ENCODE measurements at regions not wholly inside any gene's neighbourhood (a gene's known extent, or its start where the extent isn't known, plus 50 kb on each side); places are given as distances from the start of the nearest gene placed in this dataset.

- TF ChIP-seq, protein P1, sequence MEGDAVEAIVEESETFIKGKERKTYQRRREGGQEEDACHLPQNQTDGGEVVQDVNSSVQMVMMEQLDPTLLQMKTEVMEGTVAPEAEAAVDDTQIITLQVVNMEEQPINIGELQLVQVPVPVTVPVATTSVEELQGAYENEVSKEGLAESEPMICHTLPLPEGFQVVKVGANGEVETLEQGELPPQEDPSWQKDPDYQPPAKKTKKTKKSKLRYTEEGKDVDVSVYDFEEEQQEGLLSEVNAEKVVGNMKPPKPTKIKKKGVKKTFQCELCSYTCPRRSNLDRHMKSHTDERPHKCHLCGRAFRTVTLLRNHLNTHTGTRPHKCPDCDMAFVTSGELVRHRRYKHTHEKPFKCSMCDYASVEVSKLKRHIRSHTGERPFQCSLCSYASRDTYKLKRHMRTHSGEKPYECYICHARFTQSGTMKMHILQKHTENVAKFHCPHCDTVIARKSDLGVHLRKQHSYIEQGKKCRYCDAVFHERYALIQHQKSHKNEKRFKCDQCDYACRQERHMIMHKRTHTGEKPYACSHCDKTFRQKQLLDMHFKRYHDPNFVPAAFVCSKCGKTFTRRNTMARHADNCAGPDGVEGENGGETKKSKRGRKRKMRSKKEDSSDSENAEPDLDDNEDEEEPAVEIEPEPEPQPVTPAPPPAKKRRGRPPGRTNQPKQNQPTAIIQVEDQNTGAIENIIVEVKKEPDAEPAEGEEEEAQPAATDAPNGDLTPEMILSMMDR (IDR thresholded peaks at IDR 0.05; ENCODE audit: low read depth, low read length) = no peak
- H3K27me3 ChIP-seq = no peaks in the 10 kb centered on the region
- no peak for DNase-seq (ENCODE audit: low read depth in 1 of 2, low spot score in 1 of 2)
These were observed 190.2 kb downstream of the TBX5 start for GRCh38 chr12:114215746-114216145.

GRCh38 chr12:114213055-114213581 is 192.8 kb downstream of the TBX5 start:
- TF ChIP-seq, protein P1 (IDR thresholded peaks at IDR 0.05; ENCODE audit: low read depth, low read length) = no peak
- Histone ChIP-seq H3K27ac (no peak overlapping the region), H3K4me1 (ENCODE audit: low read depth) (peaks cover 15% of the 10 kb centered on the region), H3K27me3 (no peaks in the 10 kb centered on the region), H3K36me3 (no peaks in the 10 kb centered on the region), H3K4me3 (no peak overlapping the region), H3K9me3 (ENCODE audit: low read depth) (no peaks in the 10 kb centered on the region)
- no peak for DNase-seq (ENCODE audit: low read depth in 1 of 2, low spot score in 1 of 2)

More at GRCh38 chr12:114215746-114216145, 190.2 kb downstream of the TBX5 start:
- H3K9me3 ChIP-seq (ENCODE audit: low read depth) = no peaks in the 10 kb centered on the region
- H3K4me1 ChIP-seq (ENCODE audit: low read depth) = peaks cover 17% of the 10 kb centered on the region
- H3K27ac ChIP-seq = no peak overlapping the region
- no peak overlapping the region for H3K4me3 ChIP-seq
- no peaks in the 10 kb centered on the region for H3K36me3 ChIP-seq

- no peaks in the 10 kb centered on the region for H3K36me3 ChIP-seq
- H3K4me3 ChIP-seq = no peak overlapping the region
- H3K27me3 ChIP-seq = no peaks in the 10 kb centered on the region
- no peak for DNase-seq (ENCODE audit: low read depth in 1 of 2, low spot score in 1 of 2)
- peaks cover 13% of the 10 kb centered on the region for H3K4me1 ChIP-seq (ENCODE audit: low read depth)
- no peaks in the 10 kb centered on the region for H3K9me3 ChIP-seq (ENCODE audit: low read depth)
- no peak overlapping the region for H3K27ac ChIP-seq
- TF ChIP-seq, protein P1 (IDR thresholded peaks at IDR 0.05; ENCODE audit: low read depth, low read length) = no peak
These were observed 196.1 kb downstream of the TBX5 start for GRCh38 chr12:114209861-114210260.

DNA sequence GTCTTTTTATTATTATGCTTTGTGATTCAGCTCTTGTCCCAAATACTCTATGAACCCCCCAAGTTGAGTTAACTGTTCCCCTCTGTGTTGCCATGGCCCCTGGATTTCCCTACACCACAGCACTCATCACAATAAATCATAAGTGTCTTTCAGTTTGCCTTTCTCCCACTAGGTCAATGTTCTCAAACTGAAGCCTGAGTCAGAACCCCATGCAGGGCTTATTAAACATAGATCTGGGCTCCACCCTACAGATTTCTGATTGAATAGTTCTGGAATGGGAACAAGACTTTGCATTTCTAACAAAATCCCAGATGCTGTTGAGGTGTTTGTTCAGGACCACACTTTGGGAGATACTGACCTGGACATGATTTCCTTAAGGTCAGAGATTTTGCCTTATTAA is 199.4 kb downstream of the TBX5 start:
- Histone ChIP-seq H3K9me3 (ENCODE audit: low read depth) (no peaks in the 10 kb centered on the region), H3K27me3 (no peaks in the 10 kb centered on the region), H3K27ac (no peak overlapping the region), H3K4me1 (ENCODE audit: low read depth) (peaks cover 4% of the 10 kb centered on the region), H3K4me3 (no peak overlapping the region), H3K36me3 (no peaks in the 10 kb centered on the region)
- no peak for DNase-seq (ENCODE audit: low read depth in 1 of 2, low spot score in 1 of 2)
- TF ChIP-seq, protein P1 (IDR thresholded peaks at IDR 0.05; ENCODE audit: low read depth, low read length) = no peak

DNA sequence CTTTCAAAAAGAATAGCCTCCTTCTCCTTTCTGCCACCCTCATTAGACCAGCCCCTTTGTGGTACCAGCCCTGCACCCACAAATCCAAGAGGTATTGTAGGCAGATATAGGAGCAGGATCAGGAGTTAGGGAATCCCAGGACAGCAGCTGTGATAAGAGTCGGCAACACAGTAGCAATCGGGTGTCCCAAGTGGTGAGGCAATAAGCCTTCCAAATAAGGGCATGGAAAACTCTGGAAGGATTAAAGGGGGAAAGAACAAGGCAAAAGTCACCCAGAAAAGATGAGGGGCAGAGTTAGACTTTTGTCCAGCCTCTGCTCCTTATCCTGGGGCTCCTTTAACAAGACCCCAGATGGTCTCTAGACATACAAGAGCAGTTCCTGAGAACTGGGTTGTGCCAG is 204.2 kb downstream of the TBX5 start:
- TF ChIP-seq, protein P1 (IDR thresholded peaks at IDR 0.05; ENCODE audit: low read depth, low read length) = no peak
- no peak overlapping the region for H3K4me3 ChIP-seq
- H3K4me1 ChIP-seq (ENCODE audit: low read depth) = peaks cover 10% of the 10 kb centered on the region
- no peak for DNase-seq (ENCODE audit: low read depth in 1 of 2, low spot score in 1 of 2)
- H3K27ac ChIP-seq = no peak overlapping the region
- no peaks in the 10 kb centered on the region for H3K9me3 ChIP-seq (ENCODE audit: low read depth)
- no peaks in the 10 kb centered on the region for H3K27me3 ChIP-seq
- H3K36me3 ChIP-seq = no peaks in the 10 kb centered on the region

DNA sequence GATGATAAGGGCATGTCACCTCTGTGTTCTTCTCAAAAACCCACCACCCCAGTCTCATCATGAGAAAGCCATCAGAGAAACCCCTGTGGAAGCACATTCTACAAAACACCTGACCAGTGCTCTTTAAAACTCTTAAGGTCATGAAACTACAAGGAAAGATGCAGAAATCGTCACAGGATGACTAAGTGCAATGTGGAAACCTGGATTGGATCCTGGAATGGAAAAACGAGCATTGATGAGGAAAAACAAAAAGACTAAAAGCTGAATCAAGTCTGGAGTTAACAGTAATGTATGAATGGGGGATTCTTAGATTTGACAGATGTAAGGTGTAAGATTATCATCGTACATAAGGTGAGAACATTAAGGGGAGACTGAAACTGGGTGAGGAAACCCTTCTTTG is 211.0 kb downstream of the TBX5 start:
- no peaks in the 10 kb centered on the region for H3K27me3 ChIP-seq
- no peak for DNase-seq (ENCODE audit: low read depth in 1 of 2, low spot score in 1 of 2)
- H3K9me3 ChIP-seq (ENCODE audit: low read depth) = no peaks in the 10 kb centered on the region
- H3K4me1 ChIP-seq (ENCODE audit: low read depth) = no peaks in the 10 kb centered on the region
- H3K27ac ChIP-seq = no peak overlapping the region
- TF ChIP-seq, protein P1 (IDR thresholded peaks at IDR 0.05; ENCODE audit: low read depth, low read length) = no peak
- H3K36me3 ChIP-seq = no peaks in the 10 kb centered on the region
- H3K4me3 ChIP-seq = no peak overlapping the region
